ENCODE measurements at regions not wholly inside any gene's neighbourhood (a gene's known extent, or its start where the extent isn't known, plus 50 kb on each side); places are given as distances from the start of the nearest gene placed in this dataset.

DNA sequence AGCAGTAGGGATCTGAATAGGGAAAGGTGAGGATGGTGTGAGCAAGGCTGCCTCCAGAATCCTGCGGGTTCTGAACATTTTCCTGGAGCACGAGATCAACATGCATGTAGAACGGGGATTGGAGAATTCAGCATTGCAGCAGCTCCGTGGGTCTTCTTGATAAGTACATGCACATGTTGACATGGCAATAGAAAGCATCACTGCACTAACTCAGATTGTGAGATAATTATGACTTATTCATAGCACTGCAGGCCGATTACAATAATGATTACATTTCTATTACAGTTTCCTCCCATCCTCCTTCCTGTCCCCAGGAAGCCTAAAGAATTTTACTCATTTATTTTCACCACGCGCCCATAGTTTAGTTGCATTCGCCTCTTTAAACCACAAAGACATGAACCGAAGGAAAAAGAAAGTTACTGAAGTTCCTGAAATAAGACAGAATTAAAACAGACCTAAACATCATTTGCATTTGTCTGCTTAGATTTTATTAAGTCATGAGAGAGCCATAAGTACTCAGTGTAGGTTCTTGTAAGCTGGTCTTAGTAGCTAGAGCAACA, 61.3 kb upstream of the ARX start:
- H3K4me1 Mint-ChIP-seq = peaks cover 6% of the 10 kb centered on the region; the same call in 1 of the 2 replicates
- no peaks in the 10 kb centered on the region for H3K36me3 Mint-ChIP-seq
- POLR2A ChIA-PET = no interaction called here
- no peak overlapping the region for H3K4me3 Mint-ChIP-seq
- no peak for DNase-seq (ENCODE audit: low spot score)
- CTCF ChIA-PET = no interaction called here
- ATAC-seq = no peak
- TF ChIP-seq, protein P1, sequence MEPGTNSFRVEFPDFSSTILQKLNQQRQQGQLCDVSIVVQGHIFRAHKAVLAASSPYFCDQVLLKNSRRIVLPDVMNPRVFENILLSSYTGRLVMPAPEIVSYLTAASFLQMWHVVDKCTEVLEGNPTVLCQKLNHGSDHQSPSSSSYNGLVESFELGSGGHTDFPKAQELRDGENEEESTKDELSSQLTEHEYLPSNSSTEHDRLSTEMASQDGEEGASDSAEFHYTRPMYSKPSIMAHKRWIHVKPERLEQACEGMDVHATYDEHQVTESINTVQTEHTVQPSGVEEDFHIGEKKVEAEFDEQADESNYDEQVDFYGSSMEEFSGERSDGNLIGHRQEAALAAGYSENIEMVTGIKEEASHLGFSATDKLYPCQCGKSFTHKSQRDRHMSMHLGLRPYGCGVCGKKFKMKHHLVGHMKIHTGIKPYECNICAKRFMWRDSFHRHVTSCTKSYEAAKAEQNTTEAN (CRISPR knock-in tag; IDR thresholded peaks at IDR 0.05) = no peak
- no peak for TF ChIP-seq KAT7 (CRISPR knock-in tag; IDR thresholded peaks at IDR 0.05; ENCODE audit: borderline replicate concordance)
- TF ChIP-seq OVOL2 (CRISPR knock-in tag; IDR thresholded peaks at IDR 0.05; ENCODE audit: borderline replicate concordance) = no peak
- TF ChIP-seq, protein P2, sequence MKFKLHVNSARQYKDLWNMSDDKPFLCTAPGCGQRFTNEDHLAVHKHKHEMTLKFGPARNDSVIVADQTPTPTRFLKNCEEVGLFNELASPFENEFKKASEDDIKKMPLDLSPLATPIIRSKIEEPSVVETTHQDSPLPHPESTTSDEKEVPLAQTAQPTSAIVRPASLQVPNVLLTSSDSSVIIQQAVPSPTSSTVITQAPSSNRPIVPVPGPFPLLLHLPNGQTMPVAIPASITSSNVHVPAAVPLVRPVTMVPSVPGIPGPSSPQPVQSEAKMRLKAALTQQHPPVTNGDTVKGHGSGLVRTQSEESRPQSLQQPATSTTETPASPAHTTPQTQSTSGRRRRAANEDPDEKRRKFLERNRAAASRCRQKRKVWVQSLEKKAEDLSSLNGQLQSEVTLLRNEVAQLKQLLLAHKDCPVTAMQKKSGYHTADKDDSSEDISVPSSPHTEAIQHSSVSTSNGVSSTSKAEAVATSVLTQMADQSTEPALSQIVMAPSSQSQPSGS (CRISPR knock-in tag; IDR thresholded peaks at IDR 0.05; ENCODE audit: borderline replicate concordance, low read depth) = no peak
- TF ChIP-seq, protein P3, sequence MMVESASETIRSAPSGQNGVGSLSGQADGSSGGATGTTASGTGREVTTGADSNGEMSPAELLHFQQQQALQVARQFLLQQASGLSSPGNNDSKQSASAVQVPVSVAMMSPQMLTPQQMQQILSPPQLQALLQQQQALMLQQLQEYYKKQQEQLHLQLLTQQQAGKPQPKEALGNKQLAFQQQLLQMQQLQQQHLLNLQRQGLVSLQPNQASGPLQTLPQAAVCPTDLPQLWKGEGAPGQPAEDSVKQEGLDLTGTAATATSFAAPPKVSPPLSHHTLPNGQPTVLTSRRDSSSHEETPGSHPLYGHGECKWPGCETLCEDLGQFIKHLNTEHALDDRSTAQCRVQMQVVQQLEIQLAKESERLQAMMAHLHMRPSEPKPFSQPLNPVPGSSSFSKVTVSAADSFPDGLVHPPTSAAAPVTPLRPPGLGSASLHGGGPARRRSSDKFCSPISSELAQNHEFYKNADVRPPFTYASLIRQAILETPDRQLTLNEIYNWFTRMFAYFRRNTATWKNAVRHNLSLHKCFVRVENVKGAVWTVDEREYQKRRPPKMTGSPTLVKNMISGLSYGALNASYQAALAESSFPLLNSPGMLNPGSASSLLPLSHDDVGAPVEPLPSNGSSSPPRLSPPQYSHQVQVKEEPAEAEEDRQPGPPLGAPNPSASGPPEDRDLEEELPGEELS (CRISPR knock-in tag; IDR thresholded peaks at IDR 0.05) = no peak
- no peak for TF ChIP-seq SMAD3 (CRISPR knock-in tag; IDR thresholded peaks at IDR 0.05; ENCODE audit: borderline replicate concordance)
- no peak for TF ChIP-seq ZNF138 (CRISPR knock-in tag; conservative IDR thresholded peaks at IDR 0.05)
- no peak for TF ChIP-seq ZNF219 (CRISPR knock-in tag; IDR thresholded peaks at IDR 0.05; ENCODE audit: borderline replicate concordance)
- no peak overlapping the region for H3K27ac Mint-ChIP-seq
- H3K9me3 Mint-ChIP-seq = no peaks in the 10 kb centered on the region
- no peaks in the 10 kb centered on the region for H3K27me3 Mint-ChIP-seq (ENCODE audit: low read depth)

GRCh38 chrX:25072247-25072646, 56.5 kb upstream of the ARX start:
- ChIA-PET CTCF (no interaction called here), POLR2A (no interaction called here)
- H3K9me3 Mint-ChIP-seq = peaks cover 13% of the 10 kb centered on the region
- H3K4me1 Mint-ChIP-seq = peaks cover 6% of the 10 kb centered on the region; the same call in 1 of the 2 replicates
- H3K27ac Mint-ChIP-seq = no peak overlapping the region
- H3K27me3 Mint-ChIP-seq (ENCODE audit: low read depth) = peaks cover 2% of the 10 kb centered on the region; the same call in 1 of the 2 replicates
- ATAC-seq (no peak), DNase-seq (ENCODE audit: low spot score) (no peak)
- no peak overlapping the region for H3K4me3 Mint-ChIP-seq
- peaks cover 5% of the 10 kb centered on the region; the same call in 1 of the 2 replicates for H3K36me3 Mint-ChIP-seq
- TF ChIP-seq TCF7 (CRISPR knock-in tag; IDR thresholded peaks at IDR 0.05; ENCODE audit: low read depth) (no peak), ZNF671 (CRISPR knock-in tag; IDR thresholded peaks at IDR 0.05) (no peak), JAZF1 (CRISPR knock-in tag; IDR thresholded peaks at IDR 0.05) (no peak), ZMAT4 (CRISPR knock-in tag; IDR thresholded peaks at IDR 0.05) (no peak), NFE2L1 (CRISPR knock-in tag; IDR thresholded peaks at IDR 0.05) (no peak), SMAD3 (CRISPR knock-in tag; IDR thresholded peaks at IDR 0.05; ENCODE audit: borderline replicate concordance) (no peak), TEAD1 (CRISPR knock-in tag; IDR thresholded peaks at IDR 0.05) (no peak), NR1H2 (CRISPR knock-in tag; IDR thresholded peaks at IDR 0.05) (no peak), CBFB (CRISPR knock-in tag; IDR thresholded peaks at IDR 0.05; ENCODE audit: low read depth) (no peak), MXD4 (CRISPR knock-in tag; IDR thresholded peaks at IDR 0.05; ENCODE audit: borderline replicate concordance) (no peak), E2F5 (CRISPR knock-in tag; IDR thresholded peaks at IDR 0.05) (no peak)
- TF ChIP-seq, protein P4, sequence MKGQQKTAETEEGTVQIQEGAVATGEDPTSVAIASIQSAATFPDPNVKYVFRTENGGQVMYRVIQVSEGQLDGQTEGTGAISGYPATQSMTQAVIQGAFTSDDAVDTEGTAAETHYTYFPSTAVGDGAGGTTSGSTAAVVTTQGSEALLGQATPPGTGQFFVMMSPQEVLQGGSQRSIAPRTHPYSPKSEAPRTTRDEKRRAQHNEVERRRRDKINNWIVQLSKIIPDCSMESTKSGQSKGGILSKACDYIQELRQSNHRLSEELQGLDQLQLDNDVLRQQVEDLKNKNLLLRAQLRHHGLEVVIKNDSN (CRISPR knock-in tag; IDR thresholded peaks at IDR 0.05) = no peak
- TF ChIP-seq, protein P5, sequence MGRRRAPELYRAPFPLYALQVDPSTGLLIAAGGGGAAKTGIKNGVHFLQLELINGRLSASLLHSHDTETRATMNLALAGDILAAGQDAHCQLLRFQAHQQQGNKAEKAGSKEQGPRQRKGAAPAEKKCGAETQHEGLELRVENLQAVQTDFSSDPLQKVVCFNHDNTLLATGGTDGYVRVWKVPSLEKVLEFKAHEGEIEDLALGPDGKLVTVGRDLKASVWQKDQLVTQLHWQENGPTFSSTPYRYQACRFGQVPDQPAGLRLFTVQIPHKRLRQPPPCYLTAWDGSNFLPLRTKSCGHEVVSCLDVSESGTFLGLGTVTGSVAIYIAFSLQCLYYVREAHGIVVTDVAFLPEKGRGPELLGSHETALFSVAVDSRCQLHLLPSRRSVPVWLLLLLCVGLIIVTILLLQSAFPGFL (CRISPR knock-in tag; IDR thresholded peaks at IDR 0.05; ENCODE audit: borderline replicate concordance) = no peak
- TF ChIP-seq, protein P3 (CRISPR knock-in tag; IDR thresholded peaks at IDR 0.05) = no peak

Measured in WTC11 (cell line).